ENCODE measurements at regions not wholly inside any gene's neighbourhood (a gene's known extent, or its start where the extent isn't known, plus 50 kb on each side); places are given as distances from the start of the nearest gene placed in this dataset.

DNA sequence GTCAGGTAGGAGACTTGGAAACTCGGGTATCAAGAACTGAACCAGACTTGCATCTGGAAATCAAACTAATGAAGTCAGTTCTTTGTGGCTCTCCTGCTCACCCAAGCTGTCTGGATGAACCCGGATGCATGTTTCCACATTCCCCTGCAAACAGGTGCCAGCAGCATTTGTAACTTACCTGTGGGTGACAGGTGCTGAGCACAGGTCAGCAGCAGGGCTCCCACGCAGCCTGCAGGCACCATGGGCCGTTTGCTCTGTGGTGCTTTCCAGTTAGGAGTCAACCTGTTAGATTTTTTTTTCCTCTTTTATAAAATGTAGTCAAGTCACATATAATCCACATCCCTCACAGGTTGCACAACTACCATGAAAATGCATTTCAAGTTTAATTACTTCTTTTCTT is 385.6 kb upstream of the ADGRL3 start:
- Histone ChIP-seq H3K4me3 (no peak overlapping the region), H3K27me3 (no peaks in the 10 kb centered on the region), H3K9me3 (replicated peaks in 1 of 3) (no peaks in the 10 kb centered on the region), H3K4me1 (replicated peaks in 1 of 2) (no peaks in the 10 kb centered on the region), H3K36me3 (replicated peaks in 1 of 2) (no peaks in the 10 kb centered on the region), H3K27ac (no peak overlapping the region)
- no peak for TF ChIP-seq CTCF (IDR thresholded peaks at IDR 0.05)
- TF ChIP-seq POLR2A (IDR thresholded peaks at IDR 0.05): no peak
- DNase-seq: no peak
- intact Hi-C loops (cut with DNase I): no loop called here
- 84 to 92% (median 85%) methylated on average over 4 of the region's 4 CpGs for WGBS, 4 donors

GRCh38 chr4:60817609-60818008 is 382.5 kb upstream of the ADGRL3 start:
- intact Hi-C loops (cut with DNase I): no loop called here
- WGBS, 4 donors: 80 to 92% (median 85%) methylated on average over 1 of the region's 1 CpG
- TF ChIP-seq POLR2A (IDR thresholded peaks at IDR 0.05): no peak
- TF ChIP-seq CTCF (IDR thresholded peaks at IDR 0.05): no peak
- Histone ChIP-seq H3K27ac (no peak overlapping the region), H3K9me3 (replicated peaks in 1 of 3) (no peaks in the 10 kb centered on the region), H3K4me3 (no peak overlapping the region), H3K36me3 (replicated peaks in 1 of 2) (no peaks in the 10 kb centered on the region), H3K4me1 (replicated peaks in 1 of 2) (no peaks in the 10 kb centered on the region), H3K27me3 (no peaks in the 10 kb centered on the region)
- DNase-seq: no peak

DNA sequence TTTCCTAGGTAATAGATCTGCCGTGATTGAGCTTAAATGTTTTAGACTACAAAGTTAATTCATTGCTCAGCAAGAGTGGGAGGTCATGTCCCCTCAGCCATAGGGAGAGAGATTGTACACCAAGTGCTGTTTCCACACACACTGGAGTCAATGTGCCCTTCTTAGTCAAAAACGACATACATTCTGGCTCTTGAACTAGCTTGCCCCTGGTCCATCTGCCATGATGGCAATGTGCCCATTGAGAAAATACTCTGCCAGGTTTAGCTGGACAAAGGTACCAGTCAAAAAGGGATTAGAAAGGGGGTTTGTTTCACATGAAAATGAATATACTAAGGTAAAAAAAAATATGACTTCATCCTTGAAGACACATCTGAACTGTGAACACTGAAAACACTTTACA is 377.1 kb upstream of the ADGRL3 start:
- DNase-seq: no peak
- Histone ChIP-seq H3K4me1 (replicated peaks in 1 of 2) (no peaks in the 10 kb centered on the region), H3K9me3 (replicated peaks in 1 of 3) (no peaks in the 10 kb centered on the region), H3K27me3 (no peaks in the 10 kb centered on the region), H3K27ac (no peak overlapping the region), H3K4me3 (no peak overlapping the region), H3K36me3 (replicated peaks in 1 of 2) (no peaks in the 10 kb centered on the region)
- no peak for TF ChIP-seq POLR2A (IDR thresholded peaks at IDR 0.05)
- no peak for TF ChIP-seq CTCF (IDR thresholded peaks at IDR 0.05)
- 50 to 79% (median 69%) methylated on average over 2 of the region's 2 CpGs for WGBS, 4 donors
- intact Hi-C loops (cut with DNase I): no loop called here

GRCh38 chr4:60840020-60840419 is 360.1 kb upstream of the ADGRL3 start:
- Histone ChIP-seq H3K27ac (no peak overlapping the region), H3K4me3 (no peak overlapping the region), H3K9me3 (replicated peaks in 1 of 3) (no peaks in the 10 kb centered on the region), H3K36me3 (replicated peaks in 1 of 2) (no peaks in the 10 kb centered on the region), H3K4me1 (replicated peaks in 1 of 2) (no peaks in the 10 kb centered on the region), H3K27me3 (no peaks in the 10 kb centered on the region)
- no peak for DNase-seq
- 86 to 96% (median 89%) methylated on average over 1 of the region's 1 CpG for WGBS, 4 donors
- no peak for TF ChIP-seq POLR2A (IDR thresholded peaks at IDR 0.05)
- TF ChIP-seq CTCF (IDR thresholded peaks at IDR 0.05): no peak
- intact Hi-C loops (cut with DNase I): no loop called here
